Spleen (tissue), 7 donors: ENCODE measurements at regions not wholly inside any gene's neighbourhood (a gene's known extent, or its start where the extent isn't known, plus 50 kb on each side); places are given as distances from the start of the nearest gene placed in this dataset.

Experiments used
- POLR2A ChIP-seq, 3 donors: fragments of 450-650 bp; IDR thresholded peaks; one replicate each; pipeline ENCODE4 v1.5.1; 2017; ENCODE audit warnings: antibody characterized with exemption in 3 of 3, mild to moderate bottlenecking in 1 of 3
- TF ChIP-seq, protein P1 (sequence below), 11 experiments: fragments of 200-600 bp in 7 of 11; fragments of 450-650 bp in 4 of 11; sonication (generic) in 4 of 11; IDR thresholded peaks in 8 of 11; conservative IDR thresholded peaks in 3 of 11; 1 replicate in 7 of 11; 2 replicates in 4 of 11; pipeline versions ENCODE4 v1.4.0 to v1.8.0; 2016 to 2021; ENCODE audit warnings: antibody characterized with exemption in 11 of 11, inconsistent platforms in 4 of 11, mild to moderate bottlenecking in 1 of 11
- donor health status: DM: no; HTN: no; CAD: no; lungs with moderate emphysema.
- donor health status: DM: no; HTN: no; CAD: no.
- donor health status: DM: no; HTN: no; CAD: no.

- TF ChIP-seq, protein P1, sequence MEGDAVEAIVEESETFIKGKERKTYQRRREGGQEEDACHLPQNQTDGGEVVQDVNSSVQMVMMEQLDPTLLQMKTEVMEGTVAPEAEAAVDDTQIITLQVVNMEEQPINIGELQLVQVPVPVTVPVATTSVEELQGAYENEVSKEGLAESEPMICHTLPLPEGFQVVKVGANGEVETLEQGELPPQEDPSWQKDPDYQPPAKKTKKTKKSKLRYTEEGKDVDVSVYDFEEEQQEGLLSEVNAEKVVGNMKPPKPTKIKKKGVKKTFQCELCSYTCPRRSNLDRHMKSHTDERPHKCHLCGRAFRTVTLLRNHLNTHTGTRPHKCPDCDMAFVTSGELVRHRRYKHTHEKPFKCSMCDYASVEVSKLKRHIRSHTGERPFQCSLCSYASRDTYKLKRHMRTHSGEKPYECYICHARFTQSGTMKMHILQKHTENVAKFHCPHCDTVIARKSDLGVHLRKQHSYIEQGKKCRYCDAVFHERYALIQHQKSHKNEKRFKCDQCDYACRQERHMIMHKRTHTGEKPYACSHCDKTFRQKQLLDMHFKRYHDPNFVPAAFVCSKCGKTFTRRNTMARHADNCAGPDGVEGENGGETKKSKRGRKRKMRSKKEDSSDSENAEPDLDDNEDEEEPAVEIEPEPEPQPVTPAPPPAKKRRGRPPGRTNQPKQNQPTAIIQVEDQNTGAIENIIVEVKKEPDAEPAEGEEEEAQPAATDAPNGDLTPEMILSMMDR (IDR thresholded peaks at IDR 0.05 in 8 of 11, conservative IDR thresholded peaks at IDR 0.05 in 3 of 11) = no peak
- no peak for TF ChIP-seq POLR2A (IDR thresholded peaks at IDR 0.05)
Measured at GRCh38 chr18:47542551-47542950, 291.1 kb upstream of the SKOR2 start.
